GM13977 (cell line): ENCODE measurements at regions not wholly inside any gene's neighbourhood (a gene's known extent, or its start where the extent isn't known, plus 50 kb on each side); places are given as distances from the start of the nearest gene placed in this dataset.

Source experiments
- DNase-seq: peaks from one replicate; pipeline ENCODE4 v3.0.0; 2012; ENCODE audit warnings: low spot score
- in situ Hi-C: fragments of 300-500 bp; cut with MboI; formaldehyde crosslinking; loops from one replicate; pipeline ENCODE4 v1.12.0; 2022; ENCODE audit warnings: low sequenced_read_pairs, low pct_unique_long_range_greater_than_20kb, mixed read lengths, inconsistent platforms; ENCODE audit not compliant: unreplicated experiment
- TF ChIP-seq, protein P1 (sequence below): IDR thresholded peaks from 2 replicates; pipeline ENCODE4 v1.5.1; 2012; ENCODE audit warnings: mild to moderate bottlenecking, control low read depth; ENCODE audit not compliant: insufficient read depth; ENCODE audit errors: extremely low read depth, missing control alignments

GRCh38 chr3:194270627-194271459 lies 80.3 kb downstream of the CPN2 start:
- TF ChIP-seq, protein P1, sequence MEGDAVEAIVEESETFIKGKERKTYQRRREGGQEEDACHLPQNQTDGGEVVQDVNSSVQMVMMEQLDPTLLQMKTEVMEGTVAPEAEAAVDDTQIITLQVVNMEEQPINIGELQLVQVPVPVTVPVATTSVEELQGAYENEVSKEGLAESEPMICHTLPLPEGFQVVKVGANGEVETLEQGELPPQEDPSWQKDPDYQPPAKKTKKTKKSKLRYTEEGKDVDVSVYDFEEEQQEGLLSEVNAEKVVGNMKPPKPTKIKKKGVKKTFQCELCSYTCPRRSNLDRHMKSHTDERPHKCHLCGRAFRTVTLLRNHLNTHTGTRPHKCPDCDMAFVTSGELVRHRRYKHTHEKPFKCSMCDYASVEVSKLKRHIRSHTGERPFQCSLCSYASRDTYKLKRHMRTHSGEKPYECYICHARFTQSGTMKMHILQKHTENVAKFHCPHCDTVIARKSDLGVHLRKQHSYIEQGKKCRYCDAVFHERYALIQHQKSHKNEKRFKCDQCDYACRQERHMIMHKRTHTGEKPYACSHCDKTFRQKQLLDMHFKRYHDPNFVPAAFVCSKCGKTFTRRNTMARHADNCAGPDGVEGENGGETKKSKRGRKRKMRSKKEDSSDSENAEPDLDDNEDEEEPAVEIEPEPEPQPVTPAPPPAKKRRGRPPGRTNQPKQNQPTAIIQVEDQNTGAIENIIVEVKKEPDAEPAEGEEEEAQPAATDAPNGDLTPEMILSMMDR = no peak
- in situ Hi-C loops = no loop called here
- DNase-seq = no peak

- DNase-seq = no peak
- TF ChIP-seq, protein P1 = no peak
- in situ Hi-C loops = no loop called here
Observed at GRCh38 chr3:194271460-194272035, 79.6 kb downstream of the CPN2 start.

DNA sequence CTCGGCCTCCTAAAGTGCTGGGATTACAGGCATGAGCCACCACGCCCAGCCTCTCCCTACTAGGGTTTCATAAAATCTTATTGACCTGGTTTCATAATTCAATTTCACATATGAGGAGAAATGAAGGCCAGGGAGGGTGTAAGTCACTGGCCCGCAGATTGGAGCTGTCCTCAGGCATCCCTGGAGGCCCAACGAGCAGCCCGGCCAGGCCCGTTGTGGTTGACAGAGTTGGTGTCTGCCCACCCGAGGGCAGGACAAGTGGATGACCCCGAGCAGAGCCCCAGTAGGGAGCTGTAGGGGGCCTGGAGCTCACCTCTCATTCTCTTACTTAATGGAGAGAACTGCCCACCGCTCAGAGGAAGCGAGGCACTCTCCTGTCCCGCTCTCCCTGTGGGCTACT lies 78.9 kb downstream of the CPN2 start:
- TF ChIP-seq, protein P1 = no peak
- no peak for DNase-seq
- in situ Hi-C loops = no loop called here

- DNase-seq = no peak
- in situ Hi-C loops = no loop called here
- TF ChIP-seq, protein P1 = no peak
Observed at GRCh38 chr3:194272861-194273742, 78.0 kb downstream of the CPN2 start.

GRCh38 chr3:194273743-194274310 lies 77.3 kb downstream of the CPN2 start:
- DNase-seq = no peak
- TF ChIP-seq, protein P1 = no peak
- in situ Hi-C loops = no loop called here

GRCh38 chr3:194274424-194275085 lies 76.6 kb downstream of the CPN2 start:
- TF ChIP-seq, protein P1 = no peak
- in situ Hi-C loops = no loop called here
- DNase-seq = no peak
